GM18909 (cell line): ENCODE measurements at regions not wholly inside any gene's neighbourhood (a gene's known extent, or its start where the extent isn't known, plus 50 kb on each side); places are given as distances from the start of the nearest gene placed in this dataset.

Source experiments
- ATAC-seq: cut with Tn5 transposase; IDR thresholded peaks from one replicate; pipeline ENCODE4 v1.9.1; 2021; ENCODE audit warnings: mild to moderate bottlenecking; ENCODE audit not compliant: unreplicated experiment, poor library complexity

- no peak for ATAC-seq
Observed at GRCh38 chr14:73783107-73783727, 68.4 kb upstream of the PTGR2 start.

- ATAC-seq, result no peak
Observed at GRCh38 chr14:73782623-73783022, 68.4 kb upstream of the PNMA1 start.

GRCh38 chr14:73780896-73781295 is 66.7 kb upstream of the PNMA1 start:
- ATAC-seq, result no peak

- no peak for ATAC-seq
Observed at GRCh38 chr14:73780391-73780790, 66.2 kb upstream of the PNMA1 start.

GRCh38 chr14:73778736-73779135 is 64.6 kb upstream of the PNMA1 start:
- ATAC-seq, result no peak

- no peak for ATAC-seq
Observed at GRCh38 chr14:73777420-73777819, 63.2 kb upstream of the PNMA1 start.

- ATAC-seq, result no peak
Observed at GRCh38 chr14:73776194-73776537, 62.0 kb upstream of the PNMA1 start.

- ATAC-seq, result no peak
Observed at GRCh38 chr14:73775339-73776193, 61.4 kb upstream of the PNMA1 start.

GRCh38 chr14:73774671-73775070 is 60.5 kb upstream of the PNMA1 start:
- no peak for ATAC-seq

- no peak for ATAC-seq
Observed at GRCh38 chr14:73774241-73774570, 60.0 kb upstream of the PNMA1 start.

GRCh38 chr14:73773441-73774240 is 59.5 kb upstream of the PNMA1 start:
- no peak for ATAC-seq

- ATAC-seq, result peak; percentile 58
Observed at GRCh38 chr14:73771848-73772638, 57.9 kb upstream of the PNMA1 start.

- ATAC-seq, result no peak
Observed at GRCh38 chr14:73770977-73771847, 57.0 kb upstream of the PNMA1 start.

GRCh38 chr14:73768107-73768506 is 53.9 kb upstream of the PNMA1 start:
- ATAC-seq, result no peak

- ATAC-seq, result no peak
Observed at GRCh38 chr14:73764406-73765280, 50.5 kb upstream of the PNMA1 start.
